NB4 (cell line): ENCODE measurements at regions not wholly inside any gene's neighbourhood (a gene's known extent, or its start where the extent isn't known, plus 50 kb on each side); places are given as distances from the start of the nearest gene placed in this dataset.

ENCODE experiments used
- CTCF ChIP-seq: IDR thresholded peaks from one replicate; pipeline ENCODE4 v1.5.1; 2012; ENCODE audit warnings: low read depth, low read length
- MAX ChIP-seq: IDR thresholded peaks from 2 replicates; pipeline ENCODE4 v1.6.1; 2011; ENCODE audit warnings: low read depth, low read length
- POLR2A ChIP-seq: IDR thresholded peaks from 2 replicates; pipeline ENCODE4 v1.6.1; 2011; ENCODE audit warnings: mild to moderate bottlenecking; ENCODE audit not compliant: insufficient read length; ENCODE audit errors: extremely low read depth

GRCh38 chr4:122516376-122516775 is 59.9 kb upstream of the IL2 start:
- TF ChIP-seq POLR2A (no peak), CTCF (no peak), MAX (no peak)
